ENCODE measurements at regions not wholly inside any gene's neighbourhood (a gene's known extent, or its start where the extent isn't known, plus 50 kb on each side); places are given as distances from the start of the nearest gene placed in this dataset.
A peak's percentile ranks its signal among the peaks of the same experiment; 100 is the strongest.

DNA sequence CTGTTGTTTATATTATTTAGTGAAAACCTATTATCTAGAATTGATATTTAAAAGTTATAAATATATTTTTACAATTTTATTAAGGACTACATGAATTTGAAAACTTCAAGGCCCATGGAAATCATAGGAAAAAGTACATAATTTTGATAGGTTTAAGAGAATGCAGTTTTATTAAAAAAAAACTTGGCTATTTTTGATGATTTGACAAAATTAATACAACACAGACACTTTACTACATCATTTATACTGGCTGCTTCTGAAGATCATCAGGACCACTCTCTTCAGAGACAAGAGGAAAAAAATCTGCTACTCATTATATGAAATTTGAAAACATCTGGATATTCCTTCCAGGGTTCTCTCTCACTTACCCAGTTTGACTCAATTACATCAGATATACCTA lies 637.7 kb downstream of the BCKDHB start (continued):
- TF ChIP-seq EGR1 (IDR thresholded peaks at IDR 0.05; ENCODE audit: borderline replicate concordance in 1 of 2, low read depth in 2 of 2, low read length in 2 of 2) (no peak), KLF5 (IDR thresholded peaks at IDR 0.05; ENCODE audit: partially characterized antibody) (no peak), PRDM15 (CRISPR knock-in tag; IDR thresholded peaks at IDR 0.05) (no peak)

- FAIRE-seq (no peak), ATAC-seq (peak; percentile 52), DNase-seq (ENCODE audit: low read depth, low spot score) (no peak)
- no peaks in the 10 kb centered on the region for H3K79me2 ChIP-seq (ENCODE audit: control insufficient read depth, insufficient read depth, low read length)
- no TSS peak for BruUV-seq (replicated peaks)
- POLR2A ChIA-PET, result no interaction called here
- H3K9ac ChIP-seq (ENCODE audit: control insufficient read depth, insufficient read depth, low read length), result no peak overlapping the region
- no peak overlapping the region for H2AFZ ChIP-seq (ENCODE audit: control insufficient read depth, low read depth, low read length)
- no peaks in the 10 kb centered on the region for H3K4me1 ChIP-seq (ENCODE audit: control insufficient read depth, insufficient read depth, low read length)
- CTCF ChIA-PET, result interaction anchor here (1.7 kb wide), 2 partner anchors 17 to 1298 kb away, joined by 4 read pairs; no protein-coding TSS in a partner anchor
- H3K4me3 ChIP-seq, result no peak overlapping the region
- intact Hi-C loops (cut with micrococcal nuclease; ENCODE audit: unreplicated experiment) (loop anchor here (10.0 kb wide), 1 partner anchor 528 kb away; no protein-coding TSS in a partner anchor), in situ Hi-C loops (cut with MboI) (no loop called here)
- no peaks in the 10 kb centered on the region for H4K20me1 ChIP-seq (ENCODE audit: control insufficient read depth, insufficient read depth)
- WGBS (ENCODE audit: insufficient coverage, insufficient replicate concordance, low lambda C conversion rate, missing lambda C conversion rate), result 35% methylated on average over 2 of the region's 2 CpGs
- no peak overlapping the region for H3K27ac ChIP-seq (ENCODE audit: control insufficient read depth, insufficient read depth)
- H3K36me3 ChIP-seq (ENCODE audit: control insufficient read depth in 2 of 2, insufficient read depth in 2 of 2, low read length in 1 of 2), result no peaks in the 10 kb centered on the region
- RAD21 ChIA-PET (ENCODE audit: unreplicated experiment), result interaction anchor here (1.1 to 1.2 kb wide), 2 partner anchors 136 to 1298 kb away, joined by 3 read pairs; no protein-coding TSS in a partner anchor
- SMC1A ChIA-PET (ENCODE audit: uncharacterized antibody, unreplicated experiment), result interaction anchor here (0.7 to 1.3 kb wide), 2 partner anchors 809 to 1011 kb away, joined by 3 read pairs; no protein-coding TSS in a partner anchor
- no peak overlapping the region for H3K4me2 ChIP-seq (ENCODE audit: control insufficient read depth, insufficient read depth)
- TF ChIP-seq BCL3 (IDR thresholded peaks at IDR 0.05; ENCODE audit: borderline replicate concordance, insufficient read depth, low read depth, low read length, poor library complexity, severe bottlenecking) (no peak), TCF7 (IDR thresholded peaks at IDR 0.05; ENCODE audit: borderline replicate concordance) (no peak), POLR2A (IDR thresholded peaks at IDR 0.05; ENCODE audit: low read depth, low read length) (no peak), GATAD2B (conservative IDR thresholded peaks at IDR 0.05; ENCODE audit: low read depth) (no peak), CTCF (IDR thresholded peaks at IDR 0.05 in 2 of 3, conservative IDR thresholded peaks at IDR 0.05 in 1 of 3; ENCODE audit: control insufficient read depth in 2 of 3, extremely low read depth in 1 of 3, insufficient read depth in 1 of 3, low read depth in 3 of 3, low read length in 3 of 3) (peak in 1 of 3 experiments; percentile 32; a peak in 2 of 6 replicates), ASH2L (IDR thresholded peaks at IDR 0.05; ENCODE audit: borderline replicate concordance, low read depth) (no peak), RAD21 (IDR thresholded peaks at IDR 0.05; ENCODE audit: insufficient read depth, low read depth, low read length) (peak; percentile 43; the same call in 1 of the 2 replicates)
- TF ChIP-seq, protein P1, sequence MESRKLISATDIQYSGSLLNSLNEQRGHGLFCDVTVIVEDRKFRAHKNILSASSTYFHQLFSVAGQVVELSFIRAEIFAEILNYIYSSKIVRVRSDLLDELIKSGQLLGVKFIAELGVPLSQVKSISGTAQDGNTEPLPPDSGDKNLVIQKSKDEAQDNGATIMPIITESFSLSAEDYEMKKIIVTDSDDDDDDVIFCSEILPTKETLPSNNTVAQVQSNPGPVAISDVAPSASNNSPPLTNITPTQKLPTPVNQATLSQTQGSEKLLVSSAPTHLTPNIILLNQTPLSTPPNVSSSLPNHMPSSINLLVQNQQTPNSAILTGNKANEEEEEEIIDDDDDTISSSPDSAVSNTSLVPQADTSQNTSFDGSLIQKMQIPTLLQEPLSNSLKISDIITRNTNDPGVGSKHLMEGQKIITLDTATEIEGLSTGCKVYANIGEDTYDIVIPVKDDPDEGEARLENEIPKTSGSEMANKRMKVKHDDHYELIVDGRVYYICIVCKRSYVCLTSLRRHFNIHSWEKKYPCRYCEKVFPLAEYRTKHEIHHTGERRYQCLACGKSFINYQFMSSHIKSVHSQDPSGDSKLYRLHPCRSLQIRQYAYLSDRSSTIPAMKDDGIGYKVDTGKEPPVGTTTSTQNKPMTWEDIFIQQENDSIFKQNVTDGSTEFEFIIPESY (IDR thresholded peaks at IDR 0.05), result no peak
- no peaks in the 10 kb centered on the region for H3K27me3 ChIP-seq (replicated peaks in 1 of 2; ENCODE audit: control insufficient read depth in 2 of 2, insufficient read depth in 2 of 2, low read length in 1 of 2)
- no peaks in the 10 kb centered on the region for H3K9me3 ChIP-seq (replicated peaks; ENCODE audit: control insufficient read depth, insufficient read depth, low read length)
These were observed 636.0 kb downstream of the BCKDHB start for GRCh38 chr6:80742481-80742880.
